Suprapubic skin (tissue), 4 donors: ENCODE measurements at regions not wholly inside any gene's neighbourhood (a gene's known extent, or its start where the extent isn't known, plus 50 kb on each side); places are given as distances from the start of the nearest gene placed in this dataset.

Source experiments
- DNase-seq, 2 donors: peaks; one replicate each; pipeline ENCODE4 v3.0.0-alpha.2; 2019; ENCODE audit warnings: low spot score in 2 of 2
- H3K27ac ChIP-seq: fragments of 200-600 bp; sonication (generic); one replicate; pipeline ENCODE4 v1.5.1; 2019
- H3K27me3 ChIP-seq: fragments of 200-600 bp; sonication (generic); one replicate; pipeline ENCODE4 v1.5.1; 2019
- H3K36me3 ChIP-seq: fragments of 200-600 bp; sonication (generic); one replicate; pipeline ENCODE4 v1.5.1; 2019
- H3K4me1 ChIP-seq: fragments of 200-600 bp; sonication (generic); one replicate; pipeline ENCODE4 v1.5.1; 2019
- H3K4me3 ChIP-seq: fragments of 200-600 bp; sonication (generic); one replicate; pipeline ENCODE4 v1.5.1; 2019; ENCODE audit warnings: mild to moderate bottlenecking
- H3K9me3 ChIP-seq: fragments of 200-600 bp; sonication (generic); one replicate; pipeline ENCODE4 v1.5.1; 2019
- EP300 ChIP-seq: sonication (generic); formaldehyde crosslinking; IDR thresholded peaks from one replicate; pipeline ENCODE4 v1.6.1; 2017; ENCODE audit warnings: antibody characterized with exemption
- POLR2A ChIP-seq, 2 donors: fragments of 450-650 bp; IDR thresholded peaks; one replicate each; pipeline ENCODE4 v1.6.1; 2017; ENCODE audit warnings: antibody characterized with exemption in 2 of 2, mild to moderate bottlenecking in 2 of 2, moderate library complexity in 2 of 2
- POLR2AphosphoS5 ChIP-seq, 3 donors: sonication (generic); formaldehyde crosslinking; IDR thresholded peaks; one replicate each; pipeline ENCODE4 v1.6.1; 2017; ENCODE audit warnings: antibody characterized with exemption in 3 of 3
- WGBS: methylation state at CpG from one replicate; pipeline ENCODE4 v1.1.5; 2018; 5-methylcytosine and 5-hydroxymethylcytosine counted together
- TF ChIP-seq, protein P1 (sequence below), 2 donors: fragments of 200-600 bp in 1 of 2; fragments of 450-650 bp in 1 of 2; sonication (generic) in 1 of 2; IDR thresholded peaks; one replicate each; pipeline ENCODE4 v1.5.1; 2016 to 2019; ENCODE audit warnings: antibody characterized with exemption in 2 of 2, mild to moderate bottlenecking in 1 of 2, moderate library complexity in 1 of 2

DNA sequence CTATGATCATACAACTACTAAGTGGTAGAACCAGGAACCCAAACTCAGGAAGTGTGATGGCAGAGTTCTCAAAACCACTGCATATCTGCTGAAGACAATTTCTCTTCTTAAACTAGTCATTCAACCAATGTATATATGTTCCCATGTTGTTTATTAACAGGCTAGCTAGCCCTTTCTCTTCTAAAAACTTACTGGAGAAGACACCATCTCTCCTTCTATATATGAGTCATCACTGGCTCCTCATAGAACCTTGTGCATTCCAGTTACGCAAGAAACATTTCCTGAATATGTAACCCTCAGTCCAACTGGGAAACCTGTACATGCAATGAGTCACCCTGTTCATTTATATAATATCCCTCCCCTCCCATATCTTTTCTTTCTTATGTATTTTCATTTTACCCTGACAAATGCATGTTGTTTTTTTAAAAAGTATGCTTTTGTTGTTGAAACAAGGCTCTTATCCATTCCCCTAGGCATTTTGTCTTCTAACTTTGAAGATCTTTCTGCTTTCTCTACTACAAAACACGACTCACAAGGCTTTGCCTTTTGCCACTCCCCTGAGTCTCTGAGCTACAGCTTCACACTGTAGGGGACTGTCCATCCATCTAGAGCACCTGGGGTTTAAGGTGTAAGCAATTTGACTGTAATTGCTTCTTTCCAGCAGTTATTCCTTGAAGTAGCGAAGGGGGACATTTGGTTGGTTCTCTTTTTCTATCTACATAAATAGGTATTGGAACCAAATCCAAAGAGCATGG is 119.5 kb downstream of the ANXA1 start:
- WGBS = 47% methylated on average over 3 of the region's 3 CpGs
- TF ChIP-seq POLR2AphosphoS5 (IDR thresholded peaks at IDR 0.05) (no peak), EP300 (no peak), POLR2A (IDR thresholded peaks at IDR 0.05) (no peak)
- TF ChIP-seq, protein P1, sequence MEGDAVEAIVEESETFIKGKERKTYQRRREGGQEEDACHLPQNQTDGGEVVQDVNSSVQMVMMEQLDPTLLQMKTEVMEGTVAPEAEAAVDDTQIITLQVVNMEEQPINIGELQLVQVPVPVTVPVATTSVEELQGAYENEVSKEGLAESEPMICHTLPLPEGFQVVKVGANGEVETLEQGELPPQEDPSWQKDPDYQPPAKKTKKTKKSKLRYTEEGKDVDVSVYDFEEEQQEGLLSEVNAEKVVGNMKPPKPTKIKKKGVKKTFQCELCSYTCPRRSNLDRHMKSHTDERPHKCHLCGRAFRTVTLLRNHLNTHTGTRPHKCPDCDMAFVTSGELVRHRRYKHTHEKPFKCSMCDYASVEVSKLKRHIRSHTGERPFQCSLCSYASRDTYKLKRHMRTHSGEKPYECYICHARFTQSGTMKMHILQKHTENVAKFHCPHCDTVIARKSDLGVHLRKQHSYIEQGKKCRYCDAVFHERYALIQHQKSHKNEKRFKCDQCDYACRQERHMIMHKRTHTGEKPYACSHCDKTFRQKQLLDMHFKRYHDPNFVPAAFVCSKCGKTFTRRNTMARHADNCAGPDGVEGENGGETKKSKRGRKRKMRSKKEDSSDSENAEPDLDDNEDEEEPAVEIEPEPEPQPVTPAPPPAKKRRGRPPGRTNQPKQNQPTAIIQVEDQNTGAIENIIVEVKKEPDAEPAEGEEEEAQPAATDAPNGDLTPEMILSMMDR (IDR thresholded peaks at IDR 0.05) = no peak
- Histone ChIP-seq H3K9me3 (no peaks in the 10 kb centered on the region), H3K27me3 (peaks cover 3% of the 10 kb centered on the region), H3K27ac (no peak overlapping the region), H3K36me3 (no peaks in the 10 kb centered on the region), H3K4me3 (no peak overlapping the region), H3K4me1 (peaks cover 9% of the 10 kb centered on the region)
- no peak for DNase-seq

DNA sequence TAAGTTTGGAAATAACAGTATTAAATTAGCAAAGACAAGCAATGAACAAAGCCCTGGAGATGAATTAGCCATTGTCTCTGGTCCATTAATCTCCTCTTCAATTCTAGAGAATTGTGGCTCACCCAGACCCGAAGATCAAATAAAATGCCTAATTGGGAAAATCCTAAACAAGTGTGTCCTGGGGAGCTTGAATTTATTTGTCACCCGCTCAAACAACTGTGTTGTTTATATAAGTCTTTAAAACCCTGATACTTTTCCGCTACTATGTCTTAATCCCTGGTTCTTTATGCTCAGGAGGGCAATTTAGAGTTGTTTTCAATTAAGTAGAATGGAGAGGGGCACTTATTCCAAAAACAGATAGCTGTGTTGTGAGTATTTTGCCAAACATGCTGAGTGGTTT is 128.4 kb downstream of the ANXA1 start:
- no peak overlapping the region for H3K4me3 ChIP-seq
- peaks cover 12% of the 10 kb centered on the region for H3K27me3 ChIP-seq
- DNase-seq = no peak
- no peaks in the 10 kb centered on the region for H3K4me1 ChIP-seq
- no peak overlapping the region for H3K27ac ChIP-seq
- H3K36me3 ChIP-seq = no peaks in the 10 kb centered on the region
- 61% methylated on average over 3 of the region's 3 CpGs for WGBS
- TF ChIP-seq EP300 (no peak), POLR2AphosphoS5 (IDR thresholded peaks at IDR 0.05) (no peak), POLR2A (IDR thresholded peaks at IDR 0.05) (no peak)
- TF ChIP-seq, protein P1 (IDR thresholded peaks at IDR 0.05) = no peak
- H3K9me3 ChIP-seq = no peaks in the 10 kb centered on the region

DNA sequence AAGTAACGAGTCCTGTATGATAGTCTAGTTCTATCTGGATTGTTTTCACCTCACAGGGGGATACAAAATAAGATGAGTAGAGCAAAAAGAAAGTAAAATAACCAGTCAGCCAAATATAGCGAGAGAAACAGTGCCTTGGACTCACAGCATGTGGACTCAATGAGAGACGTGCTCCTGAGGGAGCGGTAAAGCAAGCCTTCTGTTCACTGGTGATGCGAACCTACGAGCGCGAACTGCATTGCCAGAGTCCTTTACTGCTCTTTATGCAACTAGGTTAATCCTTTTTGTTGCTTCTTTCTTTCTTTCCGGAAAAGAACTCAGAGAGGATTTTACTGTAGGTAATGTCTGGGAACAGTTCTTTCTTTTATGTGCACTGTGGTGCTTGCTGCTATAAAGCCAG is 132.7 kb downstream of the ANXA1 start:
- Histone ChIP-seq H3K9me3 (no peaks in the 10 kb centered on the region), H3K4me3 (no peak overlapping the region), H3K27ac (no peak overlapping the region), H3K36me3 (no peaks in the 10 kb centered on the region), H3K27me3 (peaks cover 8% of the 10 kb centered on the region), H3K4me1 (no peaks in the 10 kb centered on the region)
- TF ChIP-seq EP300 (no peak), POLR2A (IDR thresholded peaks at IDR 0.05) (no peak)
- TF ChIP-seq, protein P1 (IDR thresholded peaks at IDR 0.05) = no peak
- WGBS = 75% methylated on average over 9 of the region's 9 CpGs
- no peak for DNase-seq

DNA sequence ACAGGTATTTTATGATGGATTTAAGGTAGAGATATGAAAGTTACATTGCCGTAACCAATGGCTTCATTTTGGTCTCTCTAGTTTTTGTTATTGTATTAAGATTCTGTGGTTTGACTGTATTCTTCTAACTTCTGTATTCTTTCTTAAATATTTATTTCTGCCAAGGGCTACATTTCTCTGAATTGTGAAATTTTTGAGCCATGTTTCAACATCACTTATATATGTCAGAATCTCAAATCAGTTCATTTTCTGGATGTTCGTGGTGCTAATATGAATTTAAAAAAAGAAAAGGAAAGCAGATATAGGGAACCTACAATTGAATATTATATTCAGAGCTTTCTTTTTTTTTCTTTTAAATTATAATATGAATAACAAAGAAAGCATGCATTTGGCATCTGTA is 142.7 kb downstream of the ANXA1 start:
- Histone ChIP-seq H3K36me3 (no peaks in the 10 kb centered on the region), H3K27me3 (no peaks in the 10 kb centered on the region), H3K4me3 (no peak overlapping the region), H3K9me3 (no peaks in the 10 kb centered on the region), H3K4me1 (no peaks in the 10 kb centered on the region), H3K27ac (no peak overlapping the region)
- DNase-seq = no peak
- TF ChIP-seq, protein P1 (IDR thresholded peaks at IDR 0.05) = no peak
- TF ChIP-seq EP300 (no peak), POLR2A (IDR thresholded peaks at IDR 0.05) (no peak), POLR2AphosphoS5 (IDR thresholded peaks at IDR 0.05) (no peak)
- WGBS = 83% methylated on average over 2 of the region's 2 CpGs

DNA sequence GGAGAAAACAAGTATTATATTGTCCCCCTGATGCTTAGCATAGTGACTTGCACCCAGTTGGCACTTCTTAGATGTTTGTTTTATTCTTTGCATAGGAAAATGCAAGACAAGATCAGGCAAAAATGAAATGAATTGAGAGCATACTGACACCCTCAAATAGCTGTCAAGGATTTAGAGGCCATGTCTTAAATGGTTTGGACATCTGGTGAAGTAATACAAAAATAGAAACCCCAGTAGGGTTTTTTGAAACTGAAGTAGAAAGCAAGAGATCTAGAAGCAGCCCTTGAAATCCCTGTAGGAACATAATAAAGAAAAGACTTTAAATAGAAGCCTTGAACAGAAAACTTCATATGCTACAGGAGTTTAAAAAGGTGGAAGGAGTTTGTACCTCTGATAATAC is 174.3 kb downstream of the ANXA1 start:
- DNase-seq = no peak
- H3K4me1 ChIP-seq = no peaks in the 10 kb centered on the region
- no peaks in the 10 kb centered on the region for H3K27me3 ChIP-seq
- H3K4me3 ChIP-seq = no peak overlapping the region
- H3K36me3 ChIP-seq = no peaks in the 10 kb centered on the region
- no peak overlapping the region for H3K27ac ChIP-seq
- H3K9me3 ChIP-seq = no peaks in the 10 kb centered on the region
- TF ChIP-seq, protein P1 (IDR thresholded peaks at IDR 0.05) = no peak
- TF ChIP-seq POLR2AphosphoS5 (IDR thresholded peaks at IDR 0.05) (no peak), EP300 (no peak), POLR2A (IDR thresholded peaks at IDR 0.05) (no peak)
